Ecto neural progenitor cell (in vitro differentiated cells): ENCODE measurements at regions not wholly inside any gene's neighbourhood (a gene's known extent, or its start where the extent isn't known, plus 50 kb on each side); places are given as distances from the start of the nearest gene placed in this dataset.

Experiments used
- DNase-seq: peaks from one replicate; pipeline ENCODE4 v3.0.0-alpha.2; 2018; ENCODE audit warnings: low spot score

- no peak for DNase-seq
These were observed 603.0 kb downstream of the CCDC171 start for GRCh38 chr9:16155878-16156277.

GRCh38 chr9:16157216-16157615 is 604.4 kb downstream of the CCDC171 start:
- no peak for DNase-seq

DNA sequence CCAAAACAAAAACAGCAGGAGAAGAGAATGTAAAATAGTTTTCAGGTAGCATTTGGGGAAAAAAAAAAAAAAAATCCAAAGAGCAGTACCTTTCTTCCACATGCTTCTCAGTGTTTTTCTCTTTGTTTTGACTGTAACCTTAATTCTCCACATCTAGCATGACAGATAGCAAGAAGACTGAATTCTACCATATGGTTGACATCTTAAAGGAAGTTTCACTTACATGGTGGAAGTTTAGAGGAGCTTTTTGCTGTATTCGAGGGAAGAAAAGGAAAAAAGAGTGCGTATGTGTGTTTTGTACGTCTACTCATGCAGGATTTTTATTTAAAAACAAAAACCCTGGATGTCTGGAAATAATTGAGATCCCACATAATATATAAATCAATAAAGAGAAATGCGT is 604.8 kb downstream of the CCDC171 start:
- no peak for DNase-seq

GRCh38 chr9:16158093-16158492 is 605.2 kb downstream of the CCDC171 start:
- DNase-seq: no peak

- DNase-seq: no peak
These were observed 608.6 kb downstream of the CCDC171 start for GRCh38 chr9:16161483-16161882.

- DNase-seq: no peak
These were observed 617.3 kb downstream of the CCDC171 start for GRCh38 chr9:16170119-16170518.

DNA sequence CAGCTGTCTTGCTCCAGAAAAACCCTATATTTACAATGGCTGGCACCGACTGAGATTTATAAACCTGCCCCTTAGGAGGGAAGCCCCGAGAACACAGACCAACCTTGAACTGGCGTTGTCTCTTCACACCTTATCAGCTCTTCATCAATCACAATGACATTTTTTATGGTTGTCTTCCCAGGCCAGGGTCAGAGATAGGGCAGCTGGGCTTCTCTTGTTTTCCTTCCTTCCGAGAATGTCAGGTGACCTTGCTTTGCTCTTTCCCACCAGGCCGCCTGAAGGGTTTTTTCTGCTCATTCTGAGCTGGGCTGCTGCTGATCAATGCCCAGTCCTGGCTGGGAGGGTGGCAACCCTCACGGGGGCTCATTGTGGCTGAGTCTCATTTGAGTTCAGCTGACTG is 619.1 kb downstream of the CCDC171 start:
- no peak for DNase-seq

DNA sequence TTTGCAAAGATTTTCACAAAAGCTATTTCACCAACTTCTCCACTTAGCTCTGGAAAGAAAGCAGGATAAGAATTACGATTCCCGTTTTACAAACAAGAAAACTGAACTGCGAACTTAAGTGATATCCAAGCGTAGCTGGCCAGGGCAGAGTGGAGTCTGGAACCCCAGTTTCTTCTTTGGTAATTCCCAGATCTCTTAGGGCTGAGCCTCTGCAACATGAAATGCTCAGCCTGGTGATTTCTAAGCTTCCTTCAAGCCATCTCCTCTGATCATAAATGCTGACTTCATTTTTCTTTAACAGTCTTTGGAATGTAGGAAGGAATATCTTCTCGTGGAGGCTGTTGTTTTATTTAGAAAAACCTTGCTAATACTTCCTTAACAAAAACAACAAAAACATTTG is 620.0 kb downstream of the CCDC171 start:
- DNase-seq: no peak

- DNase-seq: no peak
These were observed 622.1 kb downstream of the CCDC171 start for GRCh38 chr9:16174915-16175314.

- no peak for DNase-seq
These were observed 622.6 kb downstream of the CCDC171 start for GRCh38 chr9:16175461-16175860.

- no peak for DNase-seq
These were observed 625.5 kb downstream of the CCDC171 start for GRCh38 chr9:16178294-16178693.

DNA sequence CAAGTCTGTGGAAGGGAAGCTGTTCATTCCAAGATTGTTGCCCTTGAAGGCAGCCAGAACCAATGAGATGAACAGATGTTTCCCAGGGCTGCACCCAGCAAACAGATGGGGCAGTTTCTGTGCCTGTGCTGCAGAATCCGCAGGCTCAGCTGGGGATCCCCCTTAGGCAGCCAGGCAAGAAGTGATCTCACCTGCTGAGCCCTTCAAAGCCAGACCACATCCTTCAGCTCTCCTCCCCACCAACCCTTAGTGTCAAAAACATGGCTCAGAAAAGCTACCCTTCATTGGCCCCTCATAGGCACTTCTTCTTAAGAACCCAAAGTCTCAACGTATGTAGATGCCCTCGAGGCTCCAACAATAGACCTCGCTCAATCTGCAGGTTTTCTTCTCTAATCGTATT is 626.7 kb downstream of the CCDC171 start:
- no peak for DNase-seq

DNA sequence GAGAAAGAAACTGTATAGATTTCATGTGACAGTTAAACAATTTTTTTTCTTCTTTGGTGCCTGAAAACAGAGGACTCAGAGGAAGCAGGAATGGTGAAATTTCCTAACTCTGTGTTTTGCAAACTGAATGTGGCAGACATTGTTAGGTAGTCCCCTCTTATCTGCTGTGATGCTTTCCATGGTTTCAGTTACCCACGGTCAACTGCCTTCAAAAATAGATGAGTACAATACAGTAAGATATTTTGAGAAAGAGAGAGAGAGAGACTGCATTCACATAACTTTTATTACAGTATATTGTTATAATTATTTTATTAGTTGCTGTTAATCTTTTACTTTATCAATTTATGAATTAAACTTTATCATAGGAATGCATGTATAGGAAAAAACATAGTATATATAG is 627.2 kb downstream of the CCDC171 start:
- DNase-seq: no peak

- no peak for DNase-seq
These were observed 627.7 kb downstream of the CCDC171 start for GRCh38 chr9:16180546-16180945.

GRCh38 chr9:16181539-16181938 is 628.7 kb downstream of the CCDC171 start:
- DNase-seq: no peak

- no peak for DNase-seq
These were observed 629.9 kb downstream of the CCDC171 start for GRCh38 chr9:16182784-16183183.

DNA sequence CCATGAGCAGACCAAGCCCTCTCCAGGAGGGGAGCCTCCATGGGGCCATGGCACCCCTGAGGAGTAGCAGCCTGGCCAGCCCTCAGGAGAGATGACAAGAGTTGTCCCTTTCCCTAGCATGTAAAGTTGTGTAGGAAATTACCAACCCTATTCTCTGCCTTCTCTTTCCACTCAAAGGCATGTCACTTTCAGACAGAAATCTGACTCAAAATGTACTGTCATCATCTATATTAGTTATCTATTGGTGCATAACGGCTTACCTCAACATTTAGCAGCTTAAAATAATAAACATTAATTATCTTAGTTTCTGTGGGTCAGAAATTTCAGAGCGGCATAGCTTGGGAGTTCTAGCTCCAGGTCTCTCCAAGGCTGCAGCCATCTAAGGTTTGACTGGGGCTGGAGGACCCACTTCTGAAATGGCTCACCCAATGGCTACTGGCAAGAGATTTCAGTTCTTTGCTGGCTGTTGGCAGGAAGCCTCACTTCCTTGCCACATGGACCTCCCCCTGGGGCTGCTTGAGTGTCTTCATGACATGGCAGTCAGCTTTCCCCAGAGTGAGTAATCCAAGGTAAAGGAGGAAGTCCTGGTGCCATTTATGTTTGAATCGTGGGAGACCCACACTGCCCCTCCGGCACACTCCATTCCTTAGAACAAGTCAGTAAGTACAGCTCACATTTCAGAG is 632.3 kb downstream of the CCDC171 start:
- DNase-seq: no peak

- DNase-seq: no peak
These were observed 638.3 kb downstream of the CCDC171 start for GRCh38 chr9:16191191-16191590.

DNA sequence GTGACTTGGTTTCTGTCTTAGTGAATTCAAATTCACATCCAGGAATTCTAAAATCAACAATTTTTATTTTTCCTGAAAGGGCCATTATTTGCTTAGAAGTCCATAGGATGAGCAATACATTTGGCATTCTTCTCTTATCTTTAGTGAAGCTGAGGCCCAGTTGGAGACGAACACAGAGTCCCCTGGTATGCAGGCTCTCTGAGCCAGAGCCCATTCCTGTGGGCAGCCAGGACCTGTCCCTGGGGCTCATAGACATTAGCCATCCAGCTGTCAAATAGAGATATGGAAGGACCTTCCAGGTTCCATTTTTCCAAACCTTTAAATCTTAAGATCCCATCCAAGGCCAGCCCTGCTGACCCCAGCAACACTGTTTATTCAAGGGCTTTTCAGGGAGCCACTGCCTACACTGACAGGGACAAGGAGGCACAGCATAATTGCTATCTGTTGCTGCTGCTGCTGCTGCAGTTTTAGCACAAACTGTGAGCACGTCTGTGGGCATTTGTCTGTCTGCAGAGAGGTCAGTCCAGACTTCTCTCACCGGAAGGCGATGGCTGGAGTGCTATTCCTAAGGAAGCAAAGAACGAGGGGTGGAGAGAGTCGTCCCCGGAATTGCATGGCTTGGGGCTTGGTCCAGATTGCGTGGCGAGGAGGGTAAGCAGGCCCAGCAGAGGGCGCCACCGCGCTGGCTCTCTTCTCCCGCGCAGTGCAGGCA is 639.0 kb downstream of the CCDC171 start:
- peak; percentile 87 for DNase-seq

- DNase-seq: no peak
These were observed 639.7 kb downstream of the CCDC171 start for GRCh38 chr9:16192403-16193017.

DNA sequence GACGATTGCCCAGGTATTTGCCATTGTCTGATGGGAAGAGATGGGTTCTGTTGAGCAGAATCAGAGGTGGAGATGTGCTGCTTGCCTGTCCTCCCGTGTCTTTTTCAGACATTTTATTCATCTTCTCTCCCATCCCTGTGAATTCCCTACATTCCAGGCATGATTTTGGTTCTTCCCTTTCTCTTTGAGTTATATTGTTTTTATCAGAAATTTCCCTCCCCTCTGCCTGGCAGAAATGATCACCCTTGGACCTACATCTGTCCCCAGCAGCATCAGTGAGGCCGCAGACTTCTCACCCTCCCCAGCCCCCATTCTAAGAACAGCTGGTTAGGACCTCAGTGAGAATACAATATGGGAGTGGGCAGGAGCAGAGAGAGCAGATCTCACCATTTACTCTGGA is 640.2 kb downstream of the CCDC171 start:
- DNase-seq: no peak

GRCh38 chr9:16196206-16196605 is 643.4 kb downstream of the CCDC171 start:
- DNase-seq: no peak

DNA sequence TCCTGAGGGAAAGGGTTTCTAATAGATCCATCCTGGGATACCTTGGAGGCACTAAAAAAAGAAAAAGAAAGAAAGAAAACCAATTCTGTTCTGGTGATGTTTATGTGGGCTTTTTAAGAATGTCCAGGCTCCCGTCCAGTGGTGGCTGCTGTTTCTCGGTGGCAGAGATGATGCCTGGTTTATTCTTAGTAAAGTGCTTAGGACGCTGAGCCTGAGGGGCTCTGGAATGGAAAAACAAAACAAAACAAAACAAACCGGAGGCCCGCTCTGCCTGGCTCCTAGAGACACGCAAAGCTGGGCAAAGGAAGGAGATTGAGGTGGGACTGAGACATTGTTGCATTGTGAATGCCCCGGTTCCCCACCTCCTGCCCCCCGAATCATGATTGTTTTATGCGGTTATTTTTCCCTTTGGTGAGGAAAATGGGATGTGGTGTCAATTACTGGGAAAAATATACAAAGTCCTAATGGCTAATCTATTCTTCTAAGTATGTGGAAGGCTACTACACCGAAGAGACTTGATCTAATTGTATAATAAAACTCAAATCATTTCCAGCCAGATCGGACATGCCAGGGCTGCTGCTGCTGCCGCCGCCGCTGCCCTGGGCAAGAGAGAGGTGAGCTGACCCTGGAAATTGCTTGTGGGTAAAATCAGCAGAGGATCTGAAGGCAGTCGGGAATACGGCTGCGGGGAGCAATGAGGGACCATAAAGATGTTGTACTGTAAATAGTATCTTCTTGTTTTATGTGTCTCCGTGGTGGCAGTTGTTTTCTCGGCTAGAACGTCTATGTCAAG is 644.9 kb downstream of the CCDC171 start:
- no peak for DNase-seq
